B cell (primary cell): ENCODE measurements at regions not wholly inside any gene's neighbourhood (a gene's known extent, or its start where the extent isn't known, plus 50 kb on each side); places are given as distances from the start of the nearest gene placed in this dataset.

Experiments
- ATAC-seq: fragments of 200-7000 bp; cut with Tn5 transposase; one replicate; pipeline ENCODE4 v1.10.0; 2021; ENCODE audit warnings: low read depth, mild to moderate bottlenecking, moderate number of reproducible peaks, moderate library complexity
- CTCF ChIA-PET: fragments of 350-600 bp; sonication (Branson Sonifier 250); formaldehyde crosslinking; loops from one replicate; lab custom pipeline; 2021; ENCODE audit warnings: antibody characterized with exemption, inconsistent platforms; lab: Charles Lee
- POLR2A ChIA-PET: fragments of 350-600 bp; sonication (Branson Sonifier 250); formaldehyde crosslinking; loops from one replicate; lab custom pipeline; 2021; ENCODE audit warnings: antibody characterized with exemption; lab: Charles Lee
- DNase-seq: peaks from one replicate; pipeline ENCODE4 v3.0.0; 2013
- H2AFZ ChIP-seq: 2 replicates; pipeline ENCODE4 v1.6.1; 2012; ENCODE audit warnings: mild to moderate bottlenecking, low read depth, low read length; ENCODE audit not compliant: insufficient read depth, poor library complexity, severe bottlenecking
- H3K27ac ChIP-seq, 2 donors: 1 replicate in 1 of 2; 2 replicates in 1 of 2; pipeline ENCODE4 v1.5.1; 2012 to 2013; ENCODE audit warnings: low read length in 2 of 2, mild to moderate bottlenecking in 2 of 2, moderate library complexity in 1 of 2
- H3K27me3 ChIP-seq, 4 experiments: fragments of 200-600 bp in 1 of 4; sonication (generic) in 1 of 4; replicated peaks in 1 of 4; 1 replicate in 2 of 4; 2 replicates in 2 of 4; pipeline versions ENCODE4 v1.6.1 to v1.7.0; 2013 to 2016; ENCODE audit warnings: low read length in 3 of 4, mild to moderate bottlenecking in 2 of 4, mixed read lengths in 1 of 4, moderate library complexity in 1 of 4; ENCODE audit not compliant: insufficient read depth in 4 of 4, control insufficient read depth in 3 of 4; ENCODE audit errors: control extremely low read depth in 1 of 4
- H3K36me3 ChIP-seq, 2 experiments: replicated peaks in 1 of 2; 1 replicate in 1 of 2; 2 replicates in 1 of 2; pipeline versions ENCODE4 v1.6.1 to v1.7.1; 2013; ENCODE audit warnings: low read length in 1 of 2; ENCODE audit not compliant: insufficient read depth in 2 of 2, control insufficient read depth in 1 of 2; ENCODE audit errors: control extremely low read depth in 1 of 2, extremely low read depth in 1 of 2
- H3K4me1 ChIP-seq, 2 donors: fragments of 200-600 bp in 1 of 2; sonication (generic) in 1 of 2; 1 replicate in 1 of 2; 2 replicates in 1 of 2; pipeline versions ENCODE4 v1.5.1 to v1.6.1; 2013 to 2017; ENCODE audit warnings: low read length in 2 of 2; ENCODE audit not compliant: control insufficient read depth in 2 of 2, insufficient read depth in 2 of 2
- H3K4me2 ChIP-seq: replicated peaks from 2 replicates; pipeline ENCODE3; 2012; ENCODE audit warnings: mild to moderate bottlenecking, low read depth, low read length; ENCODE audit not compliant: poor library complexity, severe bottlenecking
- H3K4me3 ChIP-seq, 5 experiments: fragments of 200-600 bp in 1 of 5; sonication (generic) in 1 of 5; 1 replicate in 3 of 5; 2 replicates in 2 of 5; pipeline versions ENCODE4 v1.5.1 to v1.7.0; 2011 to 2016; ENCODE audit warnings: low read length in 4 of 5, mild to moderate bottlenecking in 4 of 5, low read depth in 2 of 5, control low read depth in 1 of 5, moderate library complexity in 1 of 5; ENCODE audit not compliant: insufficient read depth in 1 of 5; ENCODE audit errors: control extremely low read depth in 1 of 5, extremely low read depth in 1 of 5
- H3K79me2 ChIP-seq: fragments of 200-600 bp; sonication (generic); one replicate; pipeline ENCODE4 v1.6.0; 2016; ENCODE audit warnings: low read length; ENCODE audit not compliant: control insufficient read depth, insufficient read depth
- H3K9ac ChIP-seq: fragments of 200-600 bp; sonication (generic); 2 replicates; pipeline ENCODE4 v1.6.1; 2017; ENCODE audit warnings: mild to moderate bottlenecking, low read length, moderate library complexity
- H3K9me3 ChIP-seq, 3 donors: one replicate each; pipeline versions ENCODE4 v1.6.1 to v1.7.1; 2013; ENCODE audit warnings: low read length in 2 of 3; ENCODE audit not compliant: control insufficient read depth in 2 of 3, insufficient read depth in 1 of 3; ENCODE audit errors: control extremely low read depth in 1 of 3
- H4K20me1 ChIP-seq: 2 replicates; pipeline ENCODE4 v1.6.0; 2012; ENCODE audit warnings: mild to moderate bottlenecking, low read length; ENCODE audit not compliant: insufficient read depth, control insufficient read depth, poor library complexity, severe bottlenecking
- H3K27ac Mint-ChIP-seq: one replicate; pipeline ENCODE4 v1.8.0; 2021; ENCODE audit warnings: mixed read lengths
- H3K27me3 Mint-ChIP-seq: one replicate; pipeline ENCODE4 v1.8.0; 2021; ENCODE audit warnings: mixed read lengths
- H3K4me1 Mint-ChIP-seq: one replicate; pipeline ENCODE4 v1.8.0; 2021; ENCODE audit warnings: mixed read lengths
- H3K4me3 Mint-ChIP-seq: one replicate; pipeline ENCODE4 v1.8.0; 2021; ENCODE audit warnings: mixed read lengths
- H3K9me3 Mint-ChIP-seq: one replicate; pipeline ENCODE4 v1.8.0; 2022; ENCODE audit warnings: mixed read lengths; ENCODE audit not compliant: insufficient read depth
- CTCF ChIP-seq: fragments of 200-600 bp; IDR thresholded peaks from one replicate; pipeline ENCODE4 v1.8.0; 2022; ENCODE audit warnings: antibody characterized with exemption, mild to moderate bottlenecking
- EZH2 ChIP-seq: IDR thresholded peaks from 2 replicates; pipeline ENCODE4 v1.6.1; 2012; ENCODE audit warnings: borderline replicate concordance, low read depth, mild to moderate bottlenecking, moderate library complexity, low read length; ENCODE audit not compliant: insufficient read depth, poor library complexity, severe bottlenecking
- whole genome bisulfite sequencing: methylation state at CpG from one replicate; pipeline ENCODE4 v1.1.5; 2013; ENCODE audit warnings: missing lambda C conversion rate; ENCODE audit not compliant: insufficient coverage; 5-methylcytosine and 5-hydroxymethylcytosine counted together
- intact Hi-C: fragments of 100-400 bp; cut with micrococcal nuclease; formaldehyde crosslinking; loops from one replicate; pipeline ENCODE4 v1.10.0; 2022

GRCh38 chr19:27909861-27910260 is 1303.1 kb downstream of the UQCRFS1 start:
- no peak for ATAC-seq
- POLR2A ChIA-PET, result no interaction called here

GRCh38 chr19:27909185-27909840 is 1303.6 kb downstream of the UQCRFS1 start:
- no peak overlapping the region for H3K9ac ChIP-seq
- H3K36me3 ChIP-seq, result no peaks in the 10 kb centered on the region
- ChIA-PET CTCF (no interaction called here), POLR2A (no interaction called here)
- WGBS, result 88% methylated on average over 40 of the region's 40 CpGs
- ATAC-seq, result no peak
- H3K27me3 Mint-ChIP-seq, result no peaks in the 10 kb centered on the region
- H3K4me2 ChIP-seq, result no peak overlapping the region
- no peaks in the 10 kb centered on the region for H3K4me1 ChIP-seq
- H3K27me3 ChIP-seq, result no peaks in the 10 kb centered on the region
- H3K9me3 ChIP-seq, result peaks cover 0 to 28% (median 0%) of the 10 kb centered on the region in 3 donors
- H4K20me1 ChIP-seq, result no peaks in the 10 kb centered on the region
- no peaks in the 10 kb centered on the region for H3K9me3 Mint-ChIP-seq
- no peak overlapping the region for H3K4me3 Mint-ChIP-seq
- H2AFZ ChIP-seq, result no peak overlapping the region
- no peak overlapping the region for H3K4me3 ChIP-seq
- DNase-seq, result no peak
- H3K79me2 ChIP-seq, result no peaks in the 10 kb centered on the region
- no peaks in the 10 kb centered on the region for H3K4me1 Mint-ChIP-seq
- TF ChIP-seq CTCF (no peak), EZH2 (no peak)
- no peak overlapping the region for H3K27ac Mint-ChIP-seq
- intact Hi-C loops, result no loop called here
- H3K27ac ChIP-seq, result no peak overlapping the region

More at GRCh38 chr19:27909861-27910260, 1303.1 kb downstream of the UQCRFS1 start:
- no peak overlapping the region for H3K4me3 ChIP-seq
- no peak overlapping the region for H3K27ac Mint-ChIP-seq
- no peak overlapping the region for H3K27ac ChIP-seq
- no peaks in the 10 kb centered on the region for H3K79me2 ChIP-seq
- no peak overlapping the region for H2AFZ ChIP-seq
- peaks cover 0 to 28% (median 0%) of the 10 kb centered on the region in 3 donors for H3K9me3 ChIP-seq
- TF ChIP-seq EZH2, result no peak
- no peak for DNase-seq
- no peaks in the 10 kb centered on the region for H4K20me1 ChIP-seq
- no peaks in the 10 kb centered on the region for H3K36me3 ChIP-seq
- no peaks in the 10 kb centered on the region for H3K27me3 Mint-ChIP-seq
- H3K9ac ChIP-seq, result no peak overlapping the region
- CTCF ChIA-PET, result no interaction called here
- no peaks in the 10 kb centered on the region for H3K4me1 Mint-ChIP-seq
- intact Hi-C loops, result no loop called here
- H3K4me1 ChIP-seq, result no peaks in the 10 kb centered on the region
- H3K4me2 ChIP-seq, result no peak overlapping the region
- H3K9me3 Mint-ChIP-seq, result no peaks in the 10 kb centered on the region
- no peaks in the 10 kb centered on the region for H3K27me3 ChIP-seq
- H3K4me3 Mint-ChIP-seq, result no peak overlapping the region
- 94% methylated on average over 27 of the region's 29 CpGs for WGBS
